ENCODE measurements at regions not wholly inside any gene's neighbourhood (a gene's known extent, or its start where the extent isn't known, plus 50 kb on each side); places are given as distances from the start of the nearest gene placed in this dataset.

DNA sequence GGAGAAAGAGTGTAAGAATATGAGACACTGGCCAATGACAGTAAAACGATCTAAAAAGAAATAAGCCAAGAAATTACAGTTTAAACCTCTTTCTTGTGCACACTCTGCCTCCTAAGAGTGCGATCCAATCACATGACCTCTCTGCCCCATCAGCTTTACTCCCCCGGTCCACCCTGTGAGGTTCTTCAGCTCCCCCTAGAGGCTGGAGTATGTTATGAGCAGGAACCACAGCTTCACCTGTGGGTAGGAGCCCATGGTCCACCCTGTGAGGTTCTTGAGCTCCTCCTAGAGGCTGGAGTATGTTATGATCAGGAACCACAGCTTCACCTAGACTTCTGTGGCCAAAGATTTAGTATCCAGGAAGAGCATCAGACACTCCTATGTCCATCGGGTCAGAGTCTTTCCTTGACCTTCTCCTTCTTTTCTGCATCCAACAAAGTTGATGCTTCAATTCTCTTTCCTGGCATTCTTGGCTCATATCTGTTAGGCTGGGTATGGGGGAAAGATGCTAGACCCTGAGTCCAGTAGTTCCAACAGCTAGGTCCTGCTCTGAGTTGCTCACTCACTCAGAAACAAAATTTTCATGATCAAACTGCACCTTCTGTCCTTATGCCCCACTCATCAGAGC lies 164.0 kb downstream of the MINAR1 start:
- POLR2A ChIA-PET, result no interaction called here
- Mint-ChIP-seq H3K27me3 (peaks cover 21 to 36% (median 28%) of the 10 kb centered on the region in 5 donors), H3K9me3 (peaks cover 0 to 7% (median 0%) of the 10 kb centered on the region in 9 donors), H3K27ac (no peak overlapping the region), H3K4me1 (no peaks in the 10 kb centered on the region), H3K36me3 (no peaks in the 10 kb centered on the region), H3K4me3 (no peak overlapping the region)
- ATAC-seq (peak; percentile 54 to 57), DNase-seq (peak in 7 of 10 donors; percentile 4 to 64 (median 18))

DNA sequence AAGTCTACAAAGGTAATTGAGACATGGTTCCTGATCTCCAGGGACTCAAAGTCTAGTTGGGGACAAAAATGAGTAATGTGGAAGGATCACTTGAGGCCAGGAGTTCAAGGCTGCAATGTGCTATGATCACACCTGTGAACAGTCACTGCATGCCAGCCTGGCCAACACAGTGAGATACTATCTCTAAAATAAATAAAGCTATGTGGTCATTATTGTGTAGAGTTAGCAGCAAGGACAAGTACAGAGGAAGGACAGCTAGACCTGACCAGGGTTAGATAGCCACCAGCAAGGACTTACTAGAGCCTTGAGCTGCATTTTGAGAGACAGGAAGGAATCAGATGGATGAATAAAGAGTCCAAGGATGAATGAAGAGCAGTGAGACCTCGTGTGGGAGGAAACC lies 166.5 kb downstream of the MINAR1 start:
- ATAC-seq, result no peak
- Mint-ChIP-seq H3K27ac (no peak overlapping the region), H3K27me3 (peaks cover 18 to 42% (median 33%) of the 10 kb centered on the region in 5 donors), H3K9me3 (peaks cover 0 to 7% (median 0%) of the 10 kb centered on the region in 9 donors), H3K4me3 (no peak overlapping the region), H3K36me3 (no peaks in the 10 kb centered on the region), H3K4me1 (no peaks in the 10 kb centered on the region)
- POLR2A ChIA-PET, result no interaction called here
- DNase-seq, result no peak

DNA sequence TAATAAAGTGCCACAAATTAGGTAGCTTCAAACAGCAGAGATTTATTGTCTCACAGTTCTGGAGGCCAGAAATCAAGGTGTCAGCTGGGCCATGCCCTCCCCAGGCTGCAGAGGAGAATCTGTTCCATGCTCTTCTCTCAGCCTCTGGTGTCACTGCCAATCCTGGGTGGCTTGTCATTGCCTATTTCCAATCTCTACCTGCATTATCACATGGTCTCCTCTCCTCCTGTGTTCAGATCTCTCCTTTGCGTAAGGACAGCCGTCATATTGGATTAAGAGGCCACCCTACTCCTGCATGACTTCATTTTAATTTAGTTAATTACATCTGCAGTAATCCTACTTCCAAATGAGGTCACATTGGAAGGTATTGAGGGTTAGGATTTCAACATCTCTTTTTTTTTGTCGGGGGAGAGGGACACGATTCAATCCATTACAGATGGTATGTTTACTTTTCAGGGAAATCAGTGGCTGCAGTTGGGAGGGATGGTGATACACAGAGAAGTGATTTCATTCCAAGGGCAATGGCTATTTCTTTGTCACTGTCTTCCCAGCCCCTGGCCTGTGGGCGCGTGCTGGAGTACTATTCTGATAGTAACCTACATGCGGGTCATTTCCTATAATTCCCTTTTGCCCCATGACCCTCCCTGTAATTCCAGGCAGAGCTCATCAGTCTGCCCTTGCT lies 169.4 kb downstream of the MINAR1 start:
- H3K4me3 Mint-ChIP-seq, result no peak overlapping the region
- H3K9me3 Mint-ChIP-seq, result peaks cover 0 to 7% (median 0%) of the 10 kb centered on the region in 9 donors
- DNase-seq (no peak), ATAC-seq (no peak)
- H3K27ac Mint-ChIP-seq, result no peak overlapping the region
- no peaks in the 10 kb centered on the region for H3K36me3 Mint-ChIP-seq
- H3K27me3 Mint-ChIP-seq, result peaks cover 18 to 41% (median 28%) of the 10 kb centered on the region in 5 donors
- POLR2A ChIA-PET, result no interaction called here
- no peaks in the 10 kb centered on the region for H3K4me1 Mint-ChIP-seq

DNA sequence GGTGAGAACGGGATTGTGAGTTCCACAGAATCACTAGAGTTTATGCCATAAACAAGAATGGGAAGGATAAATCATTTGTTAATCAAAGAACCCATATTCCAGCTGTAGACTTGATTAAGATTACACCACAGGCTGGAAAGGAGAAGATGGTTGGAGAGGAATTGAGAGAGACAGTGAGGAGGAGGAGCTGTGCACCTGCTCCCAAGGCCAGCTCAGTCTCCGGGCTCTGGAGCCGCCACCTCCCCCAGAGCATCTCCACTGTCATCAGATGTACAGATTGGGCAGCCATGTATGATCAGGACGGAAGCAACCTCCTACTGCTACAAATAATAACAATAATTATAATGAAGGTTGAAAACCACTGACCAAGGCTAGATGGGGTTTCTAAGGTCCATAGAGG lies 170.0 kb downstream of the MINAR1 start:
- POLR2A ChIA-PET, result no interaction called here
- H3K9me3 Mint-ChIP-seq, result peaks cover 0 to 4% (median 0%) of the 10 kb centered on the region in 9 donors
- ATAC-seq (no peak), DNase-seq (no peak)
- no peak overlapping the region for H3K27ac Mint-ChIP-seq
- no peaks in the 10 kb centered on the region for H3K4me1 Mint-ChIP-seq
- H3K4me3 Mint-ChIP-seq, result no peak overlapping the region
- H3K36me3 Mint-ChIP-seq, result no peaks in the 10 kb centered on the region
- peaks cover 18 to 48% (median 29%) of the 10 kb centered on the region in 5 donors for H3K27me3 Mint-ChIP-seq

DNA sequence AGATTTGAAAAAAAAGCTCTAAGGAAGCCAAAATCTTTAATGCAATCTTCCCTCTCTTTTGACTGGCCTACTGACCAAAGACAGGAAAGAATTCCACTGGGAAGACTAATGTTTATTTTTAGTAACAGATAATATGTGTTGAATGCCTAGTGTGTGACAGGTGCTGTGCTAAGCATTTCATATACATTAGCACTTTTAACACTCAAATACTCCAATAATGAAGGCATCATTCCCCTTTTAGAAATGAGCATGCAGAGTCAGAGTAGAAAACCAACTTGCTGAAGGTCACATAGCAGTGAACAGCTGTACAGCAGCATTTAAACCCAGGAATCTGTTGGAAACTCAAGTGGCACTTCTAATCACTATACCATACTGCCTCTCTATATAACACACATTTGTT lies 170.6 kb downstream of the MINAR1 start:
- H3K36me3 Mint-ChIP-seq, result no peaks in the 10 kb centered on the region
- H3K27ac Mint-ChIP-seq, result no peak overlapping the region
- no peak for DNase-seq
- no peak for ATAC-seq
- H3K4me1 Mint-ChIP-seq, result no peaks in the 10 kb centered on the region
- peaks cover 0 to 4% (median 0%) of the 10 kb centered on the region in 9 donors for H3K9me3 Mint-ChIP-seq
- POLR2A ChIA-PET, result no interaction called here
- no peak overlapping the region for H3K4me3 Mint-ChIP-seq
- H3K27me3 Mint-ChIP-seq, result peaks cover 19 to 52% (median 32%) of the 10 kb centered on the region in 5 donors

DNA sequence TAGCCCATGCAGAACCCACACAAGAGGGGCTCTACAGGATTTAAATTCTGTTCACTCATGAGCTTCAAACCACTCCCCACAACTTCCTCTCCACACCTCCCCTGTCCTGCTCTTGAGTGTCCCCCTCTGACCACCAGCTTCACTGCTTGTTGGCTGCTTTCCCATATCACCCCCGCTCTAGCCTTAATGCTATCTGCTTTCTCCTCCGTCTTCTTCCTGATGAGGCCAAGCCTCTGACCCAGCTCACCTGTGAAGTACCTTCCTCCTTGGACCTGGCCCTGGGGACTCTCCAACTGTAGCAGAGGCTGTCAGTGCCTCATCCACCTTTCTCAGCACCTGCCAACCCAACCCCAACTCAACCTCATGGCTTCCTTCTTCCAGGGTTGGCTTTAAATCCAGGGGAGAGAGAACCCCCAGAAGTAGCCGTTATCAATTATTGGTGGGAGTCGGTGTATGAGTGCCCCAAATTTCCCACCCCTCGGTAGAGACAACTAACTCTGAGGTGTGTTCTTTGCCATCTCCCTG lies 174.8 kb downstream of the MINAR1 start:
- H3K36me3 Mint-ChIP-seq, result no peaks in the 10 kb centered on the region
- no peak overlapping the region for H3K27ac Mint-ChIP-seq

DNA sequence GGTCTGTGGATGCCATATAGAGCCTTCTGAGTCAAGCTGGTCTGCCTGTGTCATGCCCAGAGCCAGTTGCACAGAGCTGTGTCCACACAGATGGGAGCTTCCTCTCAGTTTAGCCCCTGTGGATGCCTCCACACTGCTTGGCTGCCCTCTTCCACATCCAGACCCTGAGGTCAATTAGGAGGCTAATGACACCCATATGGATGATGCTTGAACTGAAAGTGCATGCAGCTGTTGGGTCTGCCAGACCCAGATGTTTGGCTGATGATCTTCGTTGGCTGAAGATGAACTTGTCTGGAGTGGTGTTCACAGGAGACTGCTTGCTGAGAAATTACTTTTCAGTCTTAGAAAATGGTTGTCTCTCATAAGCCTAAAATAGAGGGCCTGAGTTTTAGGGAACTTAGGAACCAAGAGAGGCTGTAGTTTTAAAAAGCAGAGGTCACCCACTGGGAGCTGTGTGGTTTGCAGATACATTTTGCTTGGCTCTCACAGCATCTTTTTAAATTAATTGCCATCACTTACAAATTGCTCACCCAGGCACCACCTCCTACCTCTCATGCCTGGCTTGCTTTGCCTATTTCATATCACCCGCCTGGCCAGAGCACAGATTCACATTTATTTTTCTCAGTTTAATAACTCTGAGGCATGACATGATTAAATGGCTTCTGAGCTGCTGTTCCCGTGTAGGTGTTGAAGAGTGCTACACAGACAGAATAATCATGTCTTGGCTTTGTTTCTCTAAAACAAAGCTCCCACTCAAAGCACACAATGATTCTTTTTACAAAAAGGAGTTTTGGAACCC lies 176.1 kb downstream of the MINAR1 start:
- no peaks in the 10 kb centered on the region for H3K4me1 Mint-ChIP-seq
- no peaks in the 10 kb centered on the region for H3K36me3 Mint-ChIP-seq
- DNase-seq (no peak), ATAC-seq (no peak)
- H3K9me3 Mint-ChIP-seq, result no peaks in the 10 kb centered on the region
- H3K4me3 Mint-ChIP-seq, result no peak overlapping the region
- POLR2A ChIA-PET, result no interaction called here
- H3K27ac Mint-ChIP-seq, result no peak overlapping the region
- peaks cover 8 to 25% (median 13%) of the 10 kb centered on the region in 5 donors for H3K27me3 Mint-ChIP-seq

More for the DNA sequence above, 174.8 kb downstream of the MINAR1 start:
- Mint-ChIP-seq H3K27me3 (peaks cover 10 to 24% (median 12%) of the 10 kb centered on the region in 5 donors), H3K9me3 (peaks cover 0 to under 1% (median 0%) of the 10 kb centered on the region in 9 donors), H3K4me3 (no peak overlapping the region), H3K4me1 (no peaks in the 10 kb centered on the region)
- POLR2A ChIA-PET, result no interaction called here
- DNase-seq (no peak), ATAC-seq (no peak)

DNA sequence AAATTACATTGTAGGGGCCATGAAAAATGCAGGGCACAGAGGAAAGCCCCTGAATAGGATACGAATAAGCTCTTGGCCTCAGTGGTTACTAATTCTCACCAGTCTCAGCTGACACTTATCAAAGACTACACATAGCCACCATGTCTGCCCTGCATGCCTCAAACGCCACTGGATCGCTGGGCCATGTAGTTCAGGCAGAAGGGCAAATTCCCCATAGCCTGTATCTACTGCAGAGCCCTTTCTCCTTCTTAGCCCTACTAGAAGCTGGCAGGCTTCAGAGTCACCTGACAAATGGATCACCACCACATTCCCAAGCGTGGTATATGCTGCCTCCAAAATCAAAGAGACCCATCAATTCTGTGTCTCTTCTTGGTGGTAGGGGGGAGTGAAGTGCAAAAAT lies 177.4 kb downstream of the MINAR1 start:
- ATAC-seq (no peak), DNase-seq (no peak)
- peaks cover 6 to 24% (median 13%) of the 10 kb centered on the region in 5 donors for H3K27me3 Mint-ChIP-seq
- H3K36me3 Mint-ChIP-seq, result no peaks in the 10 kb centered on the region
- POLR2A ChIA-PET, result no interaction called here
- no peaks in the 10 kb centered on the region for H3K4me1 Mint-ChIP-seq
- no peak overlapping the region for H3K4me3 Mint-ChIP-seq
- no peak overlapping the region for H3K27ac Mint-ChIP-seq
- H3K9me3 Mint-ChIP-seq, result no peaks in the 10 kb centered on the region

DNA sequence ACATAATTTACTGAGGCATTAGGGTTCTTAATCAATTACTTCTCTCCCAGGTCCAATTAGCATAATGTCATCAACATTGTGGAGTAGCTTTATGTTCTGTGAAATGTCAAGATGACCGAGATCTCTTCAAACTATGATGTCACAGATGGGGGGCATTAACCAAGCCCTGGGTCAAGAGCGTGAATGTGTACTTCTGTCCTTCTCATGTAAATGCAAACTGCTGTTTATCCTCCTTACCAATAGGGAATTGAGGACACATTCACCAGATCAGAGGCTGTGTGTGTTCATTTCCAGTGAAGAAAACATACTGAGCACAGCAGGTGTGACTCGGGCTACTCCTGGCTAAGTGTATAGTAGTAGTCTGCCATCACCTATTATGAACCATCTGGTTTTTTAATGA lies 177.9 kb downstream of the MINAR1 start:
- Mint-ChIP-seq H3K36me3 (no peaks in the 10 kb centered on the region), H3K4me3 (no peak overlapping the region), H3K27me3 (peaks cover 6 to 24% (median 13%) of the 10 kb centered on the region in 5 donors), H3K27ac (no peak overlapping the region), H3K9me3 (no peaks in the 10 kb centered on the region), H3K4me1 (no peaks in the 10 kb centered on the region)
- ATAC-seq (no peak), DNase-seq (no peak)
- POLR2A ChIA-PET, result no interaction called here

DNA sequence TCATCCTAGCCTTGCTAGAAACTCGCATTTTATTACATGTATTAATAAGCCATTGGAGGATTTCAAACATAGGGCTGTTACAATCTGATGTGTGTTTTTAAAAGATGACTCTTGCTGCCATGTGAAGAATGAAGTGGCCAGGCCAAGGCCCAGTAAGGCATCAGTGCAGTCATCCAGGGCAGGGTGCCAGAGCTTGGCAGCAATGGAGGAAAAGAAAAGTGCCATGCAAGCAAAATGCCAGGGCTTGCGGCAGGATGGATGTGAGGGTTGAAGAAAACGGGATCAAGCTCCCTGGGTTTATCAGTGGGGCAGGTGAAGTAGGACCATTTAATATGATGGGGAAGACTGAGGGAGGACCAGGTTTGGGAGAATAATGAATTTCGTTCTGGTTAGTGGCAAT lies 183.6 kb downstream of the MINAR1 start:
- Mint-ChIP-seq H3K36me3 (no peaks in the 10 kb centered on the region), H3K27me3 (peaks cover 0 to 11% (median 8%) of the 10 kb centered on the region in 5 donors), H3K27ac (no peak overlapping the region), H3K4me1 (no peaks in the 10 kb centered on the region), H3K4me3 (no peak overlapping the region), H3K9me3 (no peaks in the 10 kb centered on the region)
- DNase-seq (no peak), ATAC-seq (no peak)
- POLR2A ChIA-PET, result no interaction called here

DNA sequence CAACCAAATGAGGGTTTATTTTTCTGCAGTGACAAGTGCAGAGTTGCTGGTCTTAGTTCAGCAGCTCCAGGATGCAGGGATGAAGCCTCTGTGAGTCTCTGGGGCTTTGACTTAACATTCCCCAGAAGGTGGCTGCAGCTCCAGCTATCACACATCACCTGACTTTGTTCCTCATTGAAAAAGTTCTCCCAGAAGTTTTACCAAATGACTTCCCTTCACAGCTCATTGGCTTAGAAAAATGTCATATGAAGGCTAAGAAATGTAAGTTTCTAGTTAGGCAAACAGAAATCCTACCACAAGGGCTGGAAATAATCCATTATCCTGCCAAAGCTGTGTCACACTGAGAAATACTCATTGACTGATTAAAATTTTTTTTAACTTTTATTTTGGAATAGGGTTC lies 184.9 kb downstream of the MINAR1 start:
- H3K9me3 Mint-ChIP-seq, result no peaks in the 10 kb centered on the region
- no peak for DNase-seq
- no peak for ATAC-seq
- POLR2A ChIA-PET, result no interaction called here
- no peak overlapping the region for H3K4me3 Mint-ChIP-seq
- peaks cover 3 to 23% (median 12%) of the 10 kb centered on the region in 5 donors for H3K27me3 Mint-ChIP-seq
- H3K27ac Mint-ChIP-seq, result no peak overlapping the region
- no peaks in the 10 kb centered on the region for H3K36me3 Mint-ChIP-seq
- no peaks in the 10 kb centered on the region for H3K4me1 Mint-ChIP-seq

DNA sequence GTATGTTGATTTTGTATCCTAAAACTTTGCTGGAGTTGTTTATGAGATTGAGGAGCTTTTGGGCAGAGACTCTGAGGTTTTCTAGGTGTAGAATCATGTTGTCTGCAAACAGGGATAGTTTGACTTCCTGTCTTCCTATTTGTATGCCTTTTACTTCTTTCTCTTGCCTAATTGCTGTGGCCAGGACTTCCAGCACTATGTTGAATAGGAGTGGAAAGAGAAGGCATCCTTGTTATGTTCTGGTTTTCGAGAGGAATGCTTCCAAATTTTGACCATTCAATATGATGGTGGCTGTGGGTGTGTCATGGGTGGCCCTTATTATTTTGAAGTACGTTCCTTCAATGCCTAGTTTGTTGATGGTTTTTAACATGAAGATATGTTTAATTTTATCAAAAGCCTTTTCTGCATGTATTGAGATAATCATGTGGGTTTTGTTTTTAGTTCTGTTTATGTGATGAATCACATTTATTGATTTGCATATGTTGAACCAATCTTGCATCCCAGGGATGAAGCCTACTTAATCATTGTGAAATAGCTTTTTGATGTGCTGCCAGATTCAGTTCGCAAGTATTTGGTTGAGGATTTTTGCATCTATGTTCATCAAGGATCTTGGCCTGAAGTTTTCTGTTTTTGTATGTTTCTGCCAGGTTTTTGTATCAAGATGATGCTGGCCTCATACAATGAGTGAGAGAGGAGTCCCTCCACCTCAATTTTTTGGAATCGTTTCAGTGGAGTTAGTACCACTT lies 188.1 kb downstream of the MINAR1 start:
- POLR2A ChIA-PET, result no interaction called here
- Mint-ChIP-seq H3K27ac (peak overlapping the region in 1 of 10 donors; percentile 2), H3K4me3 (no peak overlapping the region), H3K9me3 (no peaks in the 10 kb centered on the region), H3K4me1 (no peaks in the 10 kb centered on the region), H3K36me3 (no peaks in the 10 kb centered on the region), H3K27me3 (peaks cover 17 to 48% (median 30%) of the 10 kb centered on the region in 5 donors)
- DNase-seq, result no peak
- no peak for ATAC-seq

Measured in naive thymus-derived CD8-positive, alpha-beta T cell (primary cell).